Cardiac fibroblast (primary cell): ENCODE measurements at regions not wholly inside any gene's neighbourhood (a gene's known extent, or its start where the extent isn't known, plus 50 kb on each side); places are given as distances from the start of the nearest gene placed in this dataset.
A peak's percentile ranks its signal among the peaks of the same experiment; 100 is the strongest.
"Not testable (repeated sequence)": the region's sequence is repeated elsewhere in the genome, so short reads cannot be mapped to it uniquely, and the experiment has no call there.

Experiments used
- DNase-seq, 2 donors: peaks; one replicate each; pipeline versions ENCODE4 v3.0.0 to v3.0.0-alpha.2; 2010; ENCODE audit warnings: low read depth in 2 of 2
- H3K4me3 ChIP-seq, 2 donors: replicated peaks in 1 of 2; 1 replicate in 1 of 2; 2 replicates in 1 of 2; pipeline ENCODE4 v1.5.1; 2011; ENCODE audit warnings: low read depth in 2 of 2, low read length in 2 of 2, mild to moderate bottlenecking in 2 of 2, moderate library complexity in 1 of 2
- TF ChIP-seq, protein P1 (sequence below): IDR thresholded peaks from one replicate; pipeline ENCODE4 v1.5.1; 2011; ENCODE audit warnings: low read depth, mild to moderate bottlenecking, low read length, inconsistent platforms

DNA sequence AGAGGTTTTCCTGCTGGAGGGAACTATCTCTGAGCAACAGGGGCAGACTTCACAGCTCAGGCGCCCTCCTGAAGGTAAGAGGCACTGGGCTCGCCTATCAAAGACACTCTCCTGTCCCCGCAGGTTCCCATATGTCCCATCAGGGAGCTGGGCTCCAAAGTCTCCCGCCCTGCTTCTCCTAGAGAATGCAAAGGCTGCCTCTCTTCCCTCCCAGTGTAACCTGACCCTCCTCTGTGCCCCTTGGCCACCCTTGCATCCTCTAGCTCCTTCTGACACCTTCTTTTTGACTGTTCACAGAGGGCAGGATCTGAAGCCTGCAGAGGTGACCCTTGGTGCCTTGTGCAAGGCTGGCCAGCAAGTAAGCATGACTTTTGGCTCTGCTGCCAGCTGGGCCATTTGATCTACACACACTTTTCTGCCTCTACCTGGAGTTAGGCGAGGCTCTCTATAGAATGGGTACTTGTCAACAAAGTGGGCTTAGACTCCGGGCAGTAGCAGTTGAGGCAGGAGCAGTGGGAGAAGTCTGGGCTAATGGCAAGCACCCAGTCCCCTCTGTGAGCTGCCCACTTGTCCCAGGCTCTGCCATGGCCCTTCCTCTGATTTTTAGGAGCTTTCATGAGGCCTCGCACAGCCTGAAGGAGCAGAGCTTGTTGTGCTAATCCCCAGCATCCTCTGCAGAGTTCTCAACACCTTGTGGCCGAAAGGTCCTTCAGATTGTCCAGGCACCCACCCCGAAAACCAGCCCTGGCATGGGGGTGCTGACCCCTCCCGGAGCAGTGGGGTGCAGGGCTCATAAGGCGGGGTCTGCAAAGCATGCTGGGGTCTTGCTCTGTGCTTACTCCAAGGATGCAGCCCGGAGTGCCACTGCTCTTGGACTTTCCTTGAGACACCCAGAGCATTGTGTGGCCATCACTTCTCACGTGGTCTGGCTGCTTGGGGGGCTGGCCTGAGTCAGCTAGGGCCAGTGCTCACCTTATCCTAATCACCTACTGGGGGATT lies 122.9 kb downstream of the METRNL start:
- no peak for DNase-seq
- H3K4me3 ChIP-seq, result no peak overlapping the region
- TF ChIP-seq, protein P1, sequence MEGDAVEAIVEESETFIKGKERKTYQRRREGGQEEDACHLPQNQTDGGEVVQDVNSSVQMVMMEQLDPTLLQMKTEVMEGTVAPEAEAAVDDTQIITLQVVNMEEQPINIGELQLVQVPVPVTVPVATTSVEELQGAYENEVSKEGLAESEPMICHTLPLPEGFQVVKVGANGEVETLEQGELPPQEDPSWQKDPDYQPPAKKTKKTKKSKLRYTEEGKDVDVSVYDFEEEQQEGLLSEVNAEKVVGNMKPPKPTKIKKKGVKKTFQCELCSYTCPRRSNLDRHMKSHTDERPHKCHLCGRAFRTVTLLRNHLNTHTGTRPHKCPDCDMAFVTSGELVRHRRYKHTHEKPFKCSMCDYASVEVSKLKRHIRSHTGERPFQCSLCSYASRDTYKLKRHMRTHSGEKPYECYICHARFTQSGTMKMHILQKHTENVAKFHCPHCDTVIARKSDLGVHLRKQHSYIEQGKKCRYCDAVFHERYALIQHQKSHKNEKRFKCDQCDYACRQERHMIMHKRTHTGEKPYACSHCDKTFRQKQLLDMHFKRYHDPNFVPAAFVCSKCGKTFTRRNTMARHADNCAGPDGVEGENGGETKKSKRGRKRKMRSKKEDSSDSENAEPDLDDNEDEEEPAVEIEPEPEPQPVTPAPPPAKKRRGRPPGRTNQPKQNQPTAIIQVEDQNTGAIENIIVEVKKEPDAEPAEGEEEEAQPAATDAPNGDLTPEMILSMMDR, result no peak

- TF ChIP-seq, protein P1, result no peak
- DNase-seq, result peak; percentile 92 to 98
- no peak overlapping the region for H3K4me3 ChIP-seq
Measured at GRCh38 chr17:83203073-83203471, 123.7 kb downstream of the METRNL start.

GRCh38 chr17:83203472-83204221 lies 124.2 kb downstream of the METRNL start:
- TF ChIP-seq, protein P1, result no peak
- H3K4me3 ChIP-seq, result no peak overlapping the region
- peak in 1 of 2 donors; percentile 61 for DNase-seq

- DNase-seq, result peak in 1 of 2 donors; percentile 37
- no peak overlapping the region for H3K4me3 ChIP-seq
- TF ChIP-seq, protein P1, result no peak
Measured at GRCh38 chr17:83204230-83204725, 124.9 kb downstream of the METRNL start.

DNA sequence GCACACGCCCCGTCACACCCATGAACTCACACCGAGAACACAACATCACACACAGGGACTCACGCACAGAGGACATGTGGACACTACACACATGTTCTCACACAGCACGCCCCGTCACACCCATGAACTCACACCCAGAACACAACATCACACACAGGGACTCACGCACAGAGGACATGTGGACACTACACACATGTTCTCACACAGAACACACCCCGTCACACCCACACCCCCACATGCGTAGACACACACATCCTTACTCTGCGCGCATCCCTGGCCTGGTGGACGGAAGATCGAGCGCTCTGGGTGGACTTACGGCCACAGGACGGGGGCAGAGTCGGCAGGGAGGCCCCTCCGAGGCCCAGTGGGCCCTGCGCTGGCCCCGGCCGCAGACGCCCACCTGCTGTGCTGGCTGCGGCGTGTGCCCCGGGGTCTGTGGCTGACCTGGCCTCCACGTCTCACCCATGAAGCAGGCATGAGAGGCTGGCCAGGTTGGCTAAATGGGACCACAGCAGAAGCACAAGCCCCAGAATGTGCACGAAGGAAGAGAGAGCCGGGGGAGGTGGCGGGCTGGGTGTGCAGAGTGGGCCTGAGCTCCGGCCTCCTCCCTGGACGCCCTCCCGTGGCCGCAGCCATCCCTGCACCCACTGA lies 125.5 kb downstream of the METRNL start:
- not testable (repeated sequence) for DNase-seq

DNA sequence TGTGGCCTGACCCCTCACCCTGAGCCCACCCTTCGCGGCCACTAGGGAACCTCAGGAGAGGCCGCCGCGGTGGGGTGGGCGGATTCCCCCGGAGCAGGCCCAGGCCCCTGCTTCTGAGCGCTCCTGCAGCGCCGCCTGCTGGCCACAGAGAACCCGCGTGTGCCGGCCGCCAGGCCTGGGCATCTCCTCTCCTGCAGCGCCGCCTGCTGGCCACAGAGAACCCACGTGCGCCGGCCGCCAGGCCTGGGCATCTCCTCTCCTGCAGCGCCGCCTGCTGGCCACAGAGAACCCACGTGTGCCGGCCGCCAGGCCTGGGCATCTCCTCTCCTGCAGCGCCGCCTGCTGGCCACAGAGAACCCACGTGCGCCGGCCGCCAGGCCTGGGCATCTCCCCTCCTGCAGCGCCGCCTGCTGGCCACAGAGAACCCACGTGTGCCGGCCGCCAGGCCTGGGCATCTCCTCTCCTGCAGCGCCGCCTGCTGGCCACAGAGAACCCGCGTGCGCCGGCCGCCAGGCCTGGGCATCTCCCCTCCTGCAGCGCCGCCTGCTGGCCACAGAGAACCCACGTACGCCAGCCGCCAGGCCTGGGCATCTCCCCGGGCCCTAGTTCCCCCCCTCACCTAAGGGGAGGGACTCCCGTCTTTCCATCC lies 126.1 kb downstream of the METRNL start:
- H3K4me3 ChIP-seq, result not testable (repeated sequence)
- DNase-seq, result peak; percentile 41 to 61
- TF ChIP-seq, protein P1, result peak; percentile 21

More for the DNA sequence above, 125.5 kb downstream of the METRNL start:
- not testable (repeated sequence) for H3K4me3 ChIP-seq

GRCh38 chr17:83206036-83206394 lies 126.6 kb downstream of the METRNL start:
- DNase-seq, H3K4me3 ChIP-seq: not testable (repeated sequence)

DNA sequence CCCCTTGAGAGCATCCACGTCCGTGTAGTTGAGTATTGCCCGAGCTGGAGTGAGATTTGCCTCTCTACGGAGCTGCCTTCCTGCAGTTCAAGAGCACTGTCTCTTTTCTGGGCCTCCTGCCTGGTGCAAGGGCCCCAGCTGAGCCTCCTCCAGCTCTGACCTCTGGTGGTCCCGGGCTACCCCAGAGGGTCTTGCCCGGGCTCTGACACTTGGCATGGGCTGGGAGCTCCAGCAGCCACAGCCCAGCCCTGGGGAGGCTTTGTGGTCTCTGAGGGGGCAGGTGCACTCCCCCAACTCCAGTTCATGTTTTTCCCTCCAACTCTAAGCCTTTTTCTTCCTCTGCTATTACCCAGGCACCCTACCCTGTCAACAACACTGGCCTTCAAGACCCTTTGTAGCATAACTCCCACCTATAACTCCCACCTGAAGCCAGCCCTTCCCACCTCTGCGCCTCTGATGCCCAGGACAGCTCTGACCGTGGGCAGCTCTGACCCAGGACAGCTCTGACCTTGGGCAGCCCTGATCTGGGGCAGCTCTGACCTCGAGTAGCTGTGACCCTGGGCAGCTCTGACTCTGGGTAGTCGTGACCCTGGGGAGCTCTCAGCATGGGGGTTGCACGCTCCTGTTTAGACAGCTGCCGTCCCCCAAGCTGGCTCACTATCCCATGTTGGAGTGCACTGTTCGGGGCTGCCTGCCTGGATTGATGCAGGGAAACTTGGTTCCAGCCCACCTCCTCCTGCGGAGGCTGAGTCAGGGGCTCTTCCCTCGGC lies 127.6 kb downstream of the METRNL start:
- not testable (repeated sequence) for H3K4me3 ChIP-seq, DNase-seq

GRCh38 chr17:83247001-83247400 lies 167.6 kb downstream of the METRNL start:
- peak in 1 of 2 donors; percentile 35 for DNase-seq
- not testable (repeated sequence) for H3K4me3 ChIP-seq
